HG02759 (cell line): ENCODE measurements at regions not wholly inside any gene's neighbourhood (a gene's known extent, or its start where the extent isn't known, plus 50 kb on each side); places are given as distances from the start of the nearest gene placed in this dataset.
A peak's percentile ranks its signal among the peaks of the same experiment; 100 is the strongest.

Experiments used
- ATAC-seq: cut with Tn5 transposase; IDR thresholded peaks from one replicate; pipeline ENCODE4 v1.9.1; 2021; ENCODE audit warnings: mild to moderate bottlenecking, moderate library complexity; ENCODE audit not compliant: unreplicated experiment

- no peak for ATAC-seq
Measured at GRCh38 chr5:27516437-27516836, 478.1 kb upstream of the CDH9 start.

DNA sequence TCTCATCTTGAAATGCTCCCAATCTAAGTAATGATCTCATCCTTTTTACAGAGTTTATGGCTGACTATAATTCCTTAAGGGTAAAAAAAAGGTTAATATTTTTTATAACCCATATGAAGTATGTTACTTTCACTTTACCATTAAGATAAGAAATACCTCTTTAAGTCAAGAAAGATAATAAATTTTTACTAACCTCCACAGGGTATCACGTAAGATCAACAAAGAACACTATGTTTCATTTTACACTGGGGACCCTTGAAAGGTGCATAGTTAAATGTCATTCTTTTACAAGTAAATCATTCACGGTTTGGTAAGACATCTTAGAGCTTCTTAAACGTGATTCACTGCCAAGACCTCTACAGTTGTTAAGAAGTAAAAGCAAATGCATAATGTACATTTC is 472.7 kb upstream of the CDH9 start:
- ATAC-seq, result no peak

GRCh38 chr5:27503813-27504212 is 465.4 kb upstream of the CDH9 start:
- no peak for ATAC-seq

DNA sequence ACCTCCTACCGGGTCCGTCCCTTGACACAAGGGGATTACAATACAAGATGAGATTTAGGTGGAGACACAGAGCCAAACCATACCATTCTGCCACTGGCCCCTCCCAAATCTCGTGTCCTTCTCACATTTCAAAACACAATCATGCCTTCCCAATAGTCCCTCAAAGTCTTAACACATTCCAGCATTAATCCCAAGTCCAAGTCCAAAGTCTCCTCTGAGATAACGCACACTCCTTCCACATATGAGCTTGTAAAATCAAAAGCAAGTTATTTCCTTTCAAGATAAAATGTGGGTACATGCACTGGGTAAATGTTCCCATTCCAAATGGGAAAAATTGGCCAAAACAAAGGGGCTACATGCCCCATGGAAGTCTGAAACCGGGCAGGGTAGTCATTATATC is 463.9 kb upstream of the CDH9 start:
- ATAC-seq, result no peak

DNA sequence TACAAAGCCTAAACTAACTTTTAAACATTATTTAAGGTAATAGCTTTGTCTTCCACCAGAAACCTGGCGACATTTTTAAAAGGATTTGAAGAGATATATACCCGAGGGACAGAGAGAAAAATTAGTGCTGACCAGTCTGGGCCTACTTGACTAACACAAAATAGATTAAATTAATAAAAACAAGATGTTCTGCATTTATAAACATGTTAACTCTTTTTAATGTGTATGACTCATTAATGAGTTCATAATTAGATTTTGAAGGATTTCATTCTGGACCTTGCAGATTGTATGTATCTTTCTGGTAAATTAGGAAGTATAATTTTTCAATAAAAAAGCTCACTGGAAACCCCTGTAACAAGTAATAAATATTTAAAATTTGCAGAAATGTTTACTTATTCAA is 459.1 kb upstream of the CDH9 start:
- ATAC-seq, result no peak

GRCh38 chr5:27494887-27495286 is 456.5 kb upstream of the CDH9 start:
- no peak for ATAC-seq

- ATAC-seq, result no peak
Measured at GRCh38 chr5:27491746-27492439, 453.5 kb upstream of the CDH9 start.

- no peak for ATAC-seq
Measured at GRCh38 chr5:27491047-27491446, 452.7 kb upstream of the CDH9 start.

GRCh38 chr5:27489701-27490100 is 451.3 kb upstream of the CDH9 start:
- ATAC-seq, result no peak

DNA sequence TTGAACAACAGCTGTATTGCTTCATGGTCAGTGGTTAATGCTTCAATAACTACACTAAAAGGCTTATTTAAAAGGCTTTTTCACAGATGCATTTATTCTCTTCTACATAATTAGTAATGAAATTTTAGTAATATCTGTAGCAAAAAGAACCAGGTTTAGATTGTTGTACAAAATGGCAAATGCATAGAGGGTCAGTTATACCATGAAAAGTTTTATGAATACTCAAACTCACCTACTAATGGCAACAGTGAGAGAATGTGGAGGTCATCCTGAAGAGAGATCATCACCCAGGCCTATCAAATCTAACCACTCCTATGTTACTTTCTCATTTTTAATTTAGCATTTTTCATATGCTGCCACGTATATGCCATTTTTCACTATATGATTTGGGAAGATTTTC is 444.3 kb upstream of the CDH9 start:
- no peak for ATAC-seq

DNA sequence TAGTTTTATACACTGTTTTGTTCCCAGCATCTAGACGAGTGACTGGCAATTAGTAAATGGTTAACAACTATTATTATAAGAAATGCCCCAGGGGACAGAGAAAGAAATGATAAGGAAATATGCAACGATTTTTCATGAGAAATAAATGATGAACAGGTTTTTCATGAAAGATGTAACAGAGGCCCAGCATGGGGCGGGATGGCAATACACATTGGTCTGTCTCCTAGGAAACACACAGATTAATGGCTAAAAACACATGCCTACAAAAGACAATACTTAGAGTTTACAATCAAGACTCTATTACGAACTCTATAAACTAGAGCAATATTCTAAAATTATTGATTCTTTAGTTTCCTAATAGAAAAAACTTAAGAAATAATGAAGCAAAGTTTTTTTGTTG is 441.5 kb upstream of the CDH9 start:
- ATAC-seq, result no peak

- no peak for ATAC-seq
Measured at GRCh38 chr5:27477550-27477949, 439.2 kb upstream of the CDH9 start.

GRCh38 chr5:27476356-27476988 is 438.1 kb upstream of the CDH9 start:
- no peak for ATAC-seq

GRCh38 chr5:27475063-27475462 is 436.7 kb upstream of the CDH9 start:
- no peak for ATAC-seq

GRCh38 chr5:27474395-27474794 is 436.0 kb upstream of the CDH9 start:
- ATAC-seq, result no peak

- ATAC-seq, result no peak
Measured at GRCh38 chr5:27474047-27474309, 435.6 kb upstream of the CDH9 start.

DNA sequence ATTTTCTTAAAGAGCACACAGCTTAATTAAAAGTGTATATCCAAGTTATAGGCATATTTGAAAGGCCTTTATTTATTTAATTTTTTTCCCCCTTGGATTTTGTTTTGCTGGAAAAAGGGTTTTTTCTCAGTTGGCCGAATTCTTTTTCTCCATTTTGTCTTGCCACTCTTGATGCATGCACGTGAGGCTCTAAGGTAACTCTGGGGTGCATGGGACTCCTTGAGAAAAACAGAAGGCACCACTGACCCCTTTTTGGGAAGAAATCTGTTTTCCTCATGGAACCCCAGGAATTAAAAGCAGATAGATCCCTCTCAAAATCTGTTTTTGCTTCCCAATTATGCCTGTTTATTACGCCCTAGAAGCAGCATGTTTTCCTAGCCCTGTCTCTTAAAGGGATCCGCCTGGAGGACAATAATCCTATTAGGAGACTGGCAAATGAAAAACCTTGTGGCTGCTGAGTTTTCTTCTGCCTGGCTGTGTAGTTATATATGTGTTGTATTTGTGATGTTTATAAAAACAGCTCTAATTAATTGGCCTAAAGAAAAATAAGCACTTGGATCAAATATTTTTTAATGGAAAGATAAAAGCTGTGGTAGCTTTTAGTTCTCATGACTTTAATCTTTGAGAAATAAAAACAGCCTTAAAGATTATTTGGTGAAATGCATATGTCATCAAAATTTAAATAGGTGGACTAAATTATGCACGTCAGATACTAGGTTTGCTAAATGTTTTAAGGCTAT is 435.1 kb upstream of the CDH9 start:
- ATAC-seq, result no peak

DNA sequence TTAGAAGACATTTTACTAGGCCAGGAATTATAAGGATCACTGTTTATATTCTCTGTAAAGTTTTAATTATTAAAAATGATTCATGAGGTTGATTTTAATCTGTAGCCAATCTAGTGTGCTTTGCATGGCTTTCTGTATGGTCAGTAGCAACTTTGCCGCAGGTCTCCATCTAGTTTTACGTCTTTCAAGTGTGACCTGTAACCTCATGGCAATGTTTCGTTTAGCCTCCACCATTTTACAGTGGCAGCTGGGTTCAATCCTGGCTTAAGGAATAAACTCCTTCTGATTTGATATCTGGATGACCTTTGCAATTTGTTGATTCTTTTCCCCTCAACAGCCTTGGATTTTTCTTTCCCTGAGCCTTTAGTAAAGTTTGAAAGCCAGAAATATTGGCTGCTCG is 434.5 kb upstream of the CDH9 start:
- ATAC-seq, result no peak

- ATAC-seq, result peak; percentile 92
Measured at GRCh38 chr5:27472000-27472763, 433.8 kb upstream of the CDH9 start.

DNA sequence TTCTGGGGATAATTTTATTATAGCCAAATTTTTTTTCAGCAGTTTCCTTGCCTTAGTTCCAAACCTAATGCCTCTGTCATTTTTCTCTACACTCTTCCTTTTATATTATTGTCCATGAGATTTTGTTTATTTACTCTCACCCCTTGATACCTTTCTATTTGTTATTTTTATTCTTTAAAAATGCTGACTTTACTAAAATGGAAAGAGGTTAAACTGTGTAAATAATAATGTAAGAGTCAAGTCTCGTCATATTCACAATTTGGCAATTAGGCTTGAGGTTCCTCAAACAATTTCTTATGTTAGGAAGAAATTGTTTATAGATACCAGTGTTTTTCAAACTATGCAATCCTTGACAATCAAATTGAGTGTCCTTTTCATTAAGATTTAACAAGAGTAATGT is 428.6 kb upstream of the CDH9 start:
- ATAC-seq, result no peak

GRCh38 chr5:27465140-27465539 is 426.8 kb upstream of the CDH9 start:
- no peak for ATAC-seq
